ENCODE measurements at regions not wholly inside any gene's neighbourhood (a gene's known extent, or its start where the extent isn't known, plus 50 kb on each side); places are given as distances from the start of the nearest gene placed in this dataset.

DNA sequence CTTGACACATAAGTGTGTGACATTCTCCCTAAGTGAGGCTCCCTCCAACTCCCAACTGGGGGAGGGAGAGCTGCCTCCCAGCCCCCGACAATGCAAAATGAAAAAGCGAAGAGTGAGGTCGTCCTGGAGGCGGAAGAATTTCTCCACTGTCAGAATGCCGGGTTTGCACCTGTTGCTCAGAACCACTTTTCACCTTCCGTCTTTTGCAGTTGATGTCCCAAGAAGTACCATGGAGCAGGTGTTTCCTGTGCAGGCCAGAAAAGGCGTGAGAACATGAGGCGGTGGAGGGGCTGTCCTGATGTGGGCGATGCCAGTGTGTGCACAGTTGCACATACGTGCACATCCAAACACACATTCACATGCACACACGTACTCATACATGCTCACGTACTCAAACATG lies 158.6 kb upstream of the AJAP1 start:
- no peak for TF ChIP-seq EP300 (IDR thresholded peaks at IDR 0.05; ENCODE audit: borderline replicate concordance)
- no peak for TF ChIP-seq RAD21 (IDR thresholded peaks at IDR 0.05; ENCODE audit: low read depth)
- no peak for TF ChIP-seq CREB1 (IDR thresholded peaks at IDR 0.05; ENCODE audit: low read depth)
- TF ChIP-seq, protein P1, sequence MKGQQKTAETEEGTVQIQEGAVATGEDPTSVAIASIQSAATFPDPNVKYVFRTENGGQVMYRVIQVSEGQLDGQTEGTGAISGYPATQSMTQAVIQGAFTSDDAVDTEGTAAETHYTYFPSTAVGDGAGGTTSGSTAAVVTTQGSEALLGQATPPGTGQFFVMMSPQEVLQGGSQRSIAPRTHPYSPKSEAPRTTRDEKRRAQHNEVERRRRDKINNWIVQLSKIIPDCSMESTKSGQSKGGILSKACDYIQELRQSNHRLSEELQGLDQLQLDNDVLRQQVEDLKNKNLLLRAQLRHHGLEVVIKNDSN (IDR thresholded peaks at IDR 0.05) = no peak
- TF ChIP-seq, protein P2, sequence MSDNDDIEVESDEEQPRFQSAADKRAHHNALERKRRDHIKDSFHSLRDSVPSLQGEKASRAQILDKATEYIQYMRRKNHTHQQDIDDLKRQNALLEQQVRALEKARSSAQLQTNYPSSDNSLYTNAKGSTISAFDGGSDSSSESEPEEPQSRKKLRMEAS (IDR thresholded peaks at IDR 0.05) = no peak

Measured in Ishikawa (cell line).